Right ventricle myocardium superior (tissue), 1 donor: ENCODE measurements at regions not wholly inside any gene's neighbourhood (a gene's known extent, or its start where the extent isn't known, plus 50 kb on each side); places are given as distances from the start of the nearest gene placed in this dataset.

Experiments
- ATAC-seq: fragments of 200-7000 bp; cut with Tn5 transposase; one replicate; pipeline ENCODE4 v1.9.1; 2020; ENCODE audit warnings: mild to moderate bottlenecking; ENCODE audit not compliant: poor library complexity
- DNase-seq: peaks from one replicate; pipeline ENCODE4 v3.0.0-alpha.2; 2020
- intact Hi-C: fragments of 100-400 bp; cut with DNase I; formaldehyde crosslinking; loops from one replicate; pipeline ENCODE4 v1.11.2; 2022
- donor health status: DM: no; HTN: yes; CAD: no; lungs with severe emphysema.

- ATAC-seq (no peak), DNase-seq (no peak)
- intact Hi-C loops: no loop called here
Observed at GRCh38 chr12:20201733-20202132, 166.6 kb upstream of the PDE3A start.

- intact Hi-C loops: no loop called here
- no peak for ATAC-seq
Observed at GRCh38 chr12:20205854-20206253, 162.5 kb upstream of the PDE3A start.

GRCh38 chr12:20206410-20206809 lies 161.9 kb upstream of the PDE3A start:
- intact Hi-C loops: no loop called here
- ATAC-seq: no peak
- DNase-seq: no peak

More at GRCh38 chr12:20205854-20206253, 162.5 kb upstream of the PDE3A start:
- no peak for DNase-seq

- intact Hi-C loops: loop anchor here (10.0 kb wide), 1 partner anchor 154 kb away; the partner anchor contains the start of gene PDE3A
- DNase-seq (no peak), ATAC-seq (no peak)
Observed at GRCh38 chr12:20210621-20211215, 157.6 kb upstream of the PDE3A start.

- no peak for DNase-seq
- ATAC-seq: no peak
- intact Hi-C loops: loop anchor here (10.0 kb wide), 1 partner anchor 153 kb away; the partner anchor contains the start of gene PDE3A
Observed at GRCh38 chr12:20211541-20211940, 156.8 kb upstream of the PDE3A start.

- intact Hi-C loops: loop anchor here (10.0 kb wide), 1 partner anchor 153 kb away; the partner anchor contains the start of gene PDE3A
- DNase-seq (no peak), ATAC-seq (peak; percentile 53)
Observed at GRCh38 chr12:20211981-20212421, 156.3 kb upstream of the PDE3A start.

GRCh38 chr12:20212658-20213555 lies 155.4 kb upstream of the PDE3A start:
- peak; percentile 87 for DNase-seq
- intact Hi-C loops: loop anchor here (10.0 kb wide), 1 partner anchor 152 kb away; the partner anchor contains the start of gene PDE3A
- peak; percentile 97 for ATAC-seq

GRCh38 chr12:20213723-20214625 lies 154.4 kb upstream of the PDE3A start:
- intact Hi-C loops: loop anchor here (10.0 kb wide), 1 partner anchor 151 kb away; the partner anchor contains the start of gene PDE3A
- peak; percentile 40 for ATAC-seq
- no peak for DNase-seq

- ATAC-seq: peak; percentile 48
- intact Hi-C loops: no loop called here
- no peak for DNase-seq
Observed at GRCh38 chr12:20220339-20220738, 148.0 kb upstream of the PDE3A start.

GRCh38 chr12:20232931-20233675 lies 135.2 kb upstream of the PDE3A start:
- intact Hi-C loops: no loop called here
- ATAC-seq (no peak), DNase-seq (no peak)

GRCh38 chr12:20234474-20234873 lies 133.9 kb upstream of the PDE3A start:
- DNase-seq (no peak), ATAC-seq (no peak)
- intact Hi-C loops: no loop called here

- no peak for DNase-seq
- intact Hi-C loops: no loop called here
- no peak for ATAC-seq
Observed at GRCh38 chr12:20237091-20237490, 131.2 kb upstream of the PDE3A start.

GRCh38 chr12:20245491-20245890 lies 122.8 kb upstream of the PDE3A start:
- ATAC-seq (no peak), DNase-seq (no peak)
- intact Hi-C loops: no loop called here

GRCh38 chr12:20248646-20249045 lies 119.7 kb upstream of the PDE3A start:
- DNase-seq (no peak), ATAC-seq (no peak)
- intact Hi-C loops: no loop called here

GRCh38 chr12:20250761-20251160 lies 117.6 kb upstream of the PDE3A start:
- no peak for DNase-seq
- ATAC-seq: no peak
- intact Hi-C loops: no loop called here

GRCh38 chr12:20257311-20257710 lies 111.0 kb upstream of the PDE3A start:
- intact Hi-C loops: no loop called here
- DNase-seq (no peak), ATAC-seq (no peak)

GRCh38 chr12:20259786-20260185 lies 108.6 kb upstream of the PDE3A start:
- no peak for DNase-seq
- intact Hi-C loops: no loop called here
- no peak for ATAC-seq

GRCh38 chr12:20260851-20261250 lies 107.5 kb upstream of the PDE3A start:
- intact Hi-C loops: no loop called here

More at GRCh38 chr12:20260851-20261250, 107.5 kb upstream of the PDE3A start:
- ATAC-seq: no peak
- no peak for DNase-seq
